HG03159 (cell line): ENCODE measurements at regions not wholly inside any gene's neighbourhood (a gene's known extent, or its start where the extent isn't known, plus 50 kb on each side); places are given as distances from the start of the nearest gene placed in this dataset.

Experiments used
- ATAC-seq: cut with Tn5 transposase; IDR thresholded peaks from one replicate; pipeline ENCODE4 v1.9.1; 2021; ENCODE audit warnings: mild to moderate bottlenecking, moderate library complexity; ENCODE audit not compliant: unreplicated experiment

GRCh38 chrX:15985937-15986336 is 131.3 kb upstream of the AP1S2 start:
- ATAC-seq: no peak

- no peak for ATAC-seq
These were observed 128.4 kb upstream of the AP1S2 start for GRCh38 chrX:15983034-15983433.

- no peak for ATAC-seq
These were observed 123.0 kb upstream of the AP1S2 start for GRCh38 chrX:15977644-15978043.

GRCh38 chrX:15976396-15976795 is 121.8 kb upstream of the AP1S2 start:
- ATAC-seq: no peak

GRCh38 chrX:15973946-15974345 is 119.3 kb upstream of the AP1S2 start:
- no peak for ATAC-seq

GRCh38 chrX:15973299-15973698 is 118.7 kb upstream of the AP1S2 start:
- peak; percentile 50 for ATAC-seq

- no peak for ATAC-seq
These were observed 117.1 kb upstream of the AP1S2 start for GRCh38 chrX:15971696-15972095.

GRCh38 chrX:15963858-15964257 is 109.2 kb upstream of the AP1S2 start:
- ATAC-seq: no peak

GRCh38 chrX:15960237-15960636 is 105.6 kb upstream of the AP1S2 start:
- ATAC-seq: no peak

- ATAC-seq: no peak
These were observed 102.1 kb upstream of the AP1S2 start for GRCh38 chrX:15956681-15957080.

- no peak for ATAC-seq
These were observed 99.2 kb upstream of the AP1S2 start for GRCh38 chrX:15953801-15954200.

- ATAC-seq: no peak
These were observed 97.6 kb upstream of the AP1S2 start for GRCh38 chrX:15952212-15952611.

GRCh38 chrX:15948318-15948660 is 93.7 kb upstream of the AP1S2 start:
- ATAC-seq: no peak

GRCh38 chrX:15947648-15948317 is 93.2 kb upstream of the AP1S2 start:
- ATAC-seq: no peak

- ATAC-seq: no peak
These were observed 92.4 kb upstream of the AP1S2 start for GRCh38 chrX:15946783-15947580.

GRCh38 chrX:15943391-15943790 is 88.8 kb upstream of the AP1S2 start:
- ATAC-seq: no peak

GRCh38 chrX:15942307-15942706 is 87.7 kb upstream of the AP1S2 start:
- ATAC-seq: no peak

GRCh38 chrX:15939737-15940136 is 85.1 kb upstream of the AP1S2 start:
- peak; percentile 90 for ATAC-seq

- no peak for ATAC-seq
These were observed 83.5 kb upstream of the AP1S2 start for GRCh38 chrX:15938072-15938471.

GRCh38 chrX:15931362-15931761 is 76.7 kb upstream of the AP1S2 start:
- no peak for ATAC-seq

- no peak for ATAC-seq
These were observed 76.0 kb upstream of the AP1S2 start for GRCh38 chrX:15930585-15930984.

GRCh38 chrX:15929194-15929593 is 74.6 kb upstream of the AP1S2 start:
- ATAC-seq: no peak

- ATAC-seq: no peak
These were observed 72.0 kb upstream of the AP1S2 start for GRCh38 chrX:15926622-15927021.
